ENCODE measurements at regions not wholly inside any gene's neighbourhood (a gene's known extent, or its start where the extent isn't known, plus 50 kb on each side); places are given as distances from the start of the nearest gene placed in this dataset.

DNA sequence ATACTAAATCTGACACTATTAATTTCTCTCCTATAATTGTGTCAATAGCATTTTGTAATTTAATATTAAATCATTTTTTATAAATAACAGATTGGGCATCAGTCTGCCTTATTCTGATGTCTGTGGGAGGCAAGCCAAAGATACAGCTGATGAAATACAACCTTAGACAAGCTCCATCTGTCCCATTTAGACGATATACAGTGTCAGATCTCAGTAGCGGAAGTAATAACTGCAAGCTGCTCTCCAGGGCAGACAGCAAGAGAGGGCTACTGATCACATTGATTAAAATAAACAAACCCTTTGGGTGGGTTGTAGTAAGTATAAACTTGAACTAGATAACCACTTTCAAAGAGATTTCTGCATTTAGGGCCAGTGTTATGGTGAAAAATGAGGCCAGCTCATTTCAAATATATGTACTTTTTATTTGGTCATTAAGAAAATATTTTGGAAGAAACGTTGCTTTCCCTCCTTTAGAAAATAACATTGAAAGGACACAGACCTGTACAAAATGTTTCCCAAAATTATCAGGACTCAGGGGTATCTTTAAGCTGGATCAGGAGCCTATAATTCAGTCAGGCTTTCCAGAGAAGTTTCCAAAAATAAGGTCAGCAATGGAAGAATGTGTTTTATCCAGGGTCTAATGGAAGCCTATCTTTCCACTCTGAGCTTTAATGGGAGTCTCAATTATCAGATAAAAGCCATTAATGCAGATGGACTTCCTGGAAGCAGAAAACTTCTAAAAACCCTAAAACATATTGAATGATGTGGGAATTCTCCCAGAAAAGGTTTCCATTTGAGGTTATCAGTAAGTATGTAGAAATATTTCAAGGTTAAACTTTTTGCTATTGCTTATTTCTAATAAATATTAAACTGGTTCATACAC, 1028.8 kb upstream of the IGFBP7 start:
- Mint-ChIP-seq H3K4me1 (no peaks in the 10 kb centered on the region), H3K27me3 (ENCODE audit: low read depth in 2 of 2) (no peaks in the 10 kb centered on the region), H3K36me3 (no peaks in the 10 kb centered on the region), H3K27ac (no peak overlapping the region), H3K4me3 (no peak overlapping the region), H3K9me3 (peaks cover 5 to 11% of the 10 kb centered on the region in 2 donors)
- TF ChIP-seq CTCF (IDR thresholded peaks at IDR 0.05): no peak
- 88% methylated on average over 2 of the region's 3 CpGs for WGBS (ENCODE audit: insufficient coverage)
- Histone ChIP-seq H3K27me3 (ENCODE audit: control insufficient read depth, insufficient read depth, low read length) (no peaks in the 10 kb centered on the region), H3K27ac (ENCODE audit: low read length) (no peak overlapping the region), H3K4me3 (ENCODE audit: low read length) (no peak overlapping the region), H3K9me3 (ENCODE audit: control insufficient read depth, insufficient read depth, low read length) (no peaks in the 10 kb centered on the region), H3K4me1 (ENCODE audit: control insufficient read depth, insufficient read depth, low read length) (no peaks in the 10 kb centered on the region), H3K36me3 (ENCODE audit: control insufficient read depth, insufficient read depth, low read length) (no peaks in the 10 kb centered on the region)
- intact Hi-C loops (cut with micrococcal nuclease): no loop called here
- DNase-seq: no peak
- ATAC-seq: no peak

DNA sequence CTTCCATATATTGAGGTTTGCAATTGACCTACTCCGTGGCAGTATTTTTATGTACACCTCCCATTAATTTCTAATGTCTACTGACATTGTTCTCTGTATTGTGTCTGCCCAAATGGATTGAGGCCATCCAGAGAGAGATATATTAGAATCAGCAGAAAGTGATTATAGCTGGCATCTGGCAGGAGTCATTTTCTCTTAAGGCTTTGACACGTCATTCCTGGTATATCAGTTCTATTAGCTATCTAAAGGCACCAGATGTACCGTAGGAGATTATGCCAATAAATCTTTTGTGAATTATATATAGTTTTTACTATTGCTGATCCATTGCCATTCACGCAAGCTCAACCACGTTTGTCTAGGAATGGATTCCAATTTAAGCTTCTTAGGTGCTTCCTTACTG, 1026.4 kb upstream of the IGFBP7 start:
- H3K4me1 ChIP-seq (ENCODE audit: control insufficient read depth, insufficient read depth, low read length): no peaks in the 10 kb centered on the region
- Mint-ChIP-seq H3K36me3 (no peaks in the 10 kb centered on the region), H3K9me3 (peaks cover 4 to 5% of the 10 kb centered on the region in 2 donors), H3K27me3 (ENCODE audit: low read depth in 2 of 2) (no peaks in the 10 kb centered on the region), H3K27ac (no peak overlapping the region), H3K4me3 (no peak overlapping the region), H3K4me1 (no peaks in the 10 kb centered on the region)
- DNase-seq (no peak), ATAC-seq (no peak)
- no peaks in the 10 kb centered on the region for H3K9me3 ChIP-seq (ENCODE audit: control insufficient read depth, insufficient read depth, low read length)
- H3K36me3 ChIP-seq (ENCODE audit: control insufficient read depth, insufficient read depth, low read length): no peaks in the 10 kb centered on the region
- no peaks in the 10 kb centered on the region for H3K27me3 ChIP-seq (ENCODE audit: control insufficient read depth, insufficient read depth, low read length)
- no peak overlapping the region for H3K27ac ChIP-seq (ENCODE audit: low read length)
- WGBS (ENCODE audit: insufficient coverage): 94% methylated on average over 4 of the region's 5 CpGs
- no peak for TF ChIP-seq CTCF (IDR thresholded peaks at IDR 0.05)
- intact Hi-C loops (cut with micrococcal nuclease): no loop called here
- no peak overlapping the region for H3K4me3 ChIP-seq (ENCODE audit: low read length)

- Histone ChIP-seq H3K27me3 (ENCODE audit: control insufficient read depth, insufficient read depth, low read length) (no peaks in the 10 kb centered on the region), H3K27ac (ENCODE audit: low read length) (no peak overlapping the region), H3K9me3 (ENCODE audit: control insufficient read depth, insufficient read depth, low read length) (no peaks in the 10 kb centered on the region), H3K4me1 (ENCODE audit: control insufficient read depth, insufficient read depth, low read length) (no peaks in the 10 kb centered on the region), H3K36me3 (ENCODE audit: control insufficient read depth, insufficient read depth, low read length) (no peaks in the 10 kb centered on the region), H3K4me3 (ENCODE audit: low read length) (no peak overlapping the region)
- Mint-ChIP-seq H3K4me1 (no peaks in the 10 kb centered on the region), H3K36me3 (no peaks in the 10 kb centered on the region), H3K9me3 (peaks cover 2 to 7% of the 10 kb centered on the region in 2 donors), H3K27me3 (ENCODE audit: low read depth in 2 of 2) (no peaks in the 10 kb centered on the region), H3K27ac (no peak overlapping the region), H3K4me3 (no peak overlapping the region)
- ATAC-seq: no peak
- DNase-seq: no peak
- 93% methylated on average over 1 of the region's 1 CpG for WGBS (ENCODE audit: insufficient coverage)
- intact Hi-C loops (cut with micrococcal nuclease): no loop called here
- TF ChIP-seq CTCF (IDR thresholded peaks at IDR 0.05): no peak
Measured at GRCh38 chr4:58127680-58128079, 1017.5 kb upstream of the IGFBP7 start.

GRCh38 chr4:58119298-58119697, 1009.1 kb upstream of the IGFBP7 start:
- peaks cover 4 to 5% of the 10 kb centered on the region in 2 donors for H3K9me3 Mint-ChIP-seq
- H3K4me1 Mint-ChIP-seq: no peaks in the 10 kb centered on the region
- ATAC-seq: no peak
- Histone ChIP-seq H3K4me1 (ENCODE audit: control insufficient read depth, insufficient read depth, low read length) (no peaks in the 10 kb centered on the region), H3K36me3 (ENCODE audit: control insufficient read depth, insufficient read depth, low read length) (no peaks in the 10 kb centered on the region), H3K9me3 (ENCODE audit: control insufficient read depth, insufficient read depth, low read length) (no peaks in the 10 kb centered on the region), H3K27me3 (ENCODE audit: control insufficient read depth, insufficient read depth, low read length) (no peaks in the 10 kb centered on the region), H3K27ac (ENCODE audit: low read length) (no peak overlapping the region), H3K4me3 (ENCODE audit: low read length) (no peak overlapping the region)
- TF ChIP-seq CTCF (IDR thresholded peaks at IDR 0.05): no peak
- no peak overlapping the region for H3K4me3 Mint-ChIP-seq
- no peak for DNase-seq
- H3K27ac Mint-ChIP-seq: no peak overlapping the region
- intact Hi-C loops (cut with micrococcal nuclease): no loop called here
- no peaks in the 10 kb centered on the region for H3K36me3 Mint-ChIP-seq
- no peaks in the 10 kb centered on the region for H3K27me3 Mint-ChIP-seq (ENCODE audit: low read depth in 2 of 2)
- WGBS (ENCODE audit: insufficient coverage): 83% methylated on average over 3 of the region's 3 CpGs

All from natural killer cell (primary cell).